ENCODE measurements at regions not wholly inside any gene's neighbourhood (a gene's known extent, or its start where the extent isn't known, plus 50 kb on each side); places are given as distances from the start of the nearest gene placed in this dataset.

- peaks cover 61% of the 10 kb centered on the region for H3K4me1 Mint-ChIP-seq
- no peak overlapping the region for H3K4me3 Mint-ChIP-seq
- DNase-seq (ENCODE audit: low spot score) (no peak), ATAC-seq (no peak)
- no peaks in the 10 kb centered on the region for H3K27me3 Mint-ChIP-seq (ENCODE audit: low read depth)
- H3K27ac Mint-ChIP-seq = no peak overlapping the region; the same call in 1 of the 2 replicates
- H3K36me3 Mint-ChIP-seq = no peaks in the 10 kb centered on the region
- CTCF ChIA-PET = interaction anchor here (1.3 to 2.7 kb wide), 5 partner anchors 20 to 132 kb away, joined by 5 to 13 read pairs (median 9); no protein-coding TSS in a partner anchor
- POLR2A ChIA-PET = no interaction called here
- no peaks in the 10 kb centered on the region for H3K9me3 Mint-ChIP-seq
- TF ChIP-seq E2F4 (CRISPR knock-in tag; IDR thresholded peaks at IDR 0.05; ENCODE audit: borderline replicate concordance, low read depth) = no peak
- TF ChIP-seq GRHL2 (CRISPR knock-in tag; IDR thresholded peaks at IDR 0.05; ENCODE audit: insufficient replicate concordance, severe bottlenecking) = no peak
- TF ChIP-seq E2F1 (CRISPR knock-in tag; IDR thresholded peaks at IDR 0.05) = no peak
- no peak for TF ChIP-seq TEAD4 (CRISPR knock-in tag; IDR thresholded peaks at IDR 0.05)
- no peak for TF ChIP-seq ARID4B (CRISPR knock-in tag; IDR thresholded peaks at IDR 0.05; ENCODE audit: borderline replicate concordance)
- no peak for TF ChIP-seq TCF7 (CRISPR knock-in tag; IDR thresholded peaks at IDR 0.05; ENCODE audit: low read depth)
- no peak for TF ChIP-seq ESRRA (CRISPR knock-in tag; IDR thresholded peaks at IDR 0.05; ENCODE audit: borderline replicate concordance)
- no peak for TF ChIP-seq MXD4 (CRISPR knock-in tag; IDR thresholded peaks at IDR 0.05; ENCODE audit: borderline replicate concordance)
- no peak for TF ChIP-seq ZNF263 (CRISPR knock-in tag; IDR thresholded peaks at IDR 0.05; ENCODE audit: low read depth)
- TF ChIP-seq FOXJ3 (CRISPR knock-in tag; IDR thresholded peaks at IDR 0.05; ENCODE audit: borderline replicate concordance) = no peak
Measured at GRCh38 chr18:46413684-46414083, 243.3 kb downstream of the LOXHD1 start.

GRCh38 chr18:46414863-46415262 lies 242.2 kb downstream of the LOXHD1 start:
- ChIA-PET CTCF (interaction anchor here (0.9 to 1.3 kb wide), 5 partner anchors 10 to 243 kb away, joined by 3 to 7 read pairs (median 3); no protein-coding TSS in a partner anchor), POLR2A (no interaction called here)
- H3K27ac Mint-ChIP-seq = no peak overlapping the region; the same call in 1 of the 2 replicates
- H3K9me3 Mint-ChIP-seq = no peaks in the 10 kb centered on the region
- no peak for DNase-seq (ENCODE audit: low spot score)
- H3K4me1 Mint-ChIP-seq = peaks cover 73% of the 10 kb centered on the region
- ATAC-seq = peak; percentile 61
- H3K4me3 Mint-ChIP-seq = no peak overlapping the region
- H3K36me3 Mint-ChIP-seq = no peaks in the 10 kb centered on the region
- H3K27me3 Mint-ChIP-seq (ENCODE audit: low read depth) = no peaks in the 10 kb centered on the region
- no peak; the same call in 1 of the 2 replicates for TF ChIP-seq CBFB (CRISPR knock-in tag; IDR thresholded peaks at IDR 0.05; ENCODE audit: low read depth)
- no peak for TF ChIP-seq STAT6 (CRISPR knock-in tag; conservative IDR thresholded peaks at IDR 0.05; ENCODE audit: low read depth)
- TF ChIP-seq TP53 (CRISPR knock-in tag; IDR thresholded peaks at IDR 0.05) = peak; percentile 69; the same call in 1 of the 2 replicates
- TF ChIP-seq SMAD4 (CRISPR knock-in tag; IDR thresholded peaks at IDR 0.05) = no peak
- TF ChIP-seq ZNF671 (CRISPR knock-in tag; IDR thresholded peaks at IDR 0.05) = no peak
- no peak for TF ChIP-seq ELF4 (CRISPR knock-in tag; IDR thresholded peaks at IDR 0.05; ENCODE audit: low read depth)
- no peak for TF ChIP-seq ATF6 (CRISPR knock-in tag; IDR thresholded peaks at IDR 0.05)
- no peak for TF ChIP-seq CREM (CRISPR knock-in tag; IDR thresholded peaks at IDR 0.05)
- TF ChIP-seq PRDM15 (CRISPR knock-in tag; IDR thresholded peaks at IDR 0.05) = peak; percentile 94
